Trophoblast cell (in vitro differentiated cells and primary cell): ENCODE measurements at regions not wholly inside any gene's neighbourhood (a gene's known extent, or its start where the extent isn't known, plus 50 kb on each side); places are given as distances from the start of the nearest gene placed in this dataset.

ENCODE experiments used
- DNase-seq, 2 donors: peaks; one replicate each; pipeline ENCODE4 v3.0.0-alpha.2; 2016
- H2AFZ ChIP-seq: 2 replicates; pipeline ENCODE4 v1.6.1; 2013; ENCODE audit warnings: low read length, moderate library complexity, mild to moderate bottlenecking; ENCODE audit not compliant: insufficient read depth, poor library complexity
- H2AK5ac ChIP-seq: 2 replicates; pipeline ENCODE4 v1.6.1; 2013; ENCODE audit warnings: mild to moderate bottlenecking, low read length
- H2BK120ac ChIP-seq: 2 replicates; pipeline ENCODE4 v1.6.1; 2013; ENCODE audit warnings: low read length, mild to moderate bottlenecking, moderate library complexity; ENCODE audit not compliant: insufficient read depth, poor library complexity
- H2BK12ac ChIP-seq: 2 replicates; pipeline ENCODE4 v1.6.1; 2013; ENCODE audit warnings: mild to moderate bottlenecking, low read length, moderate library complexity
- H2BK5ac ChIP-seq: 2 replicates; pipeline ENCODE4 v1.6.1; 2013; ENCODE audit warnings: low read length, low read depth, moderate library complexity, mild to moderate bottlenecking; ENCODE audit not compliant: poor library complexity
- H3K14ac ChIP-seq: 2 replicates; pipeline ENCODE4 v1.6.1; 2013; ENCODE audit warnings: mild to moderate bottlenecking, low read length
- H3K18ac ChIP-seq: 2 replicates; pipeline ENCODE4 v1.6.1; 2013; ENCODE audit warnings: mild to moderate bottlenecking, low read length
- H3K23ac ChIP-seq: 2 replicates; pipeline ENCODE4 v1.6.1; 2013; ENCODE audit warnings: low read length
- H3K27ac ChIP-seq: 2 replicates; pipeline ENCODE4 v1.5.1; 2013; ENCODE audit warnings: low read depth, mild to moderate bottlenecking, inconsistent platforms, low read length, moderate library complexity
- H3K27me3 ChIP-seq: 2 replicates; pipeline ENCODE4 v1.6.1; 2013; ENCODE audit warnings: inconsistent platforms, mild to moderate bottlenecking, low read length, moderate library complexity; ENCODE audit not compliant: insufficient read depth
- H3K36me3 ChIP-seq, 2 experiments: 1 replicate in 1 of 2; 2 replicates in 1 of 2; pipeline ENCODE4 v1.6.1; 2013; ENCODE audit warnings: low read length in 2 of 2, mild to moderate bottlenecking in 2 of 2, moderate library complexity in 1 of 2; ENCODE audit not compliant: insufficient read depth in 2 of 2, control insufficient read depth in 1 of 2
- H3K4ac ChIP-seq: 2 replicates; pipeline ENCODE4 v1.6.1; 2013; ENCODE audit warnings: low read depth, mild to moderate bottlenecking, low read length, moderate library complexity
- H3K4me1 ChIP-seq, 2 experiments: 1 replicate in 1 of 2; 2 replicates in 1 of 2; pipeline ENCODE4 v1.6.1; 2013; ENCODE audit warnings: low read length in 2 of 2, mild to moderate bottlenecking in 2 of 2, moderate library complexity in 1 of 2; ENCODE audit not compliant: insufficient read depth in 2 of 2, control insufficient read depth in 1 of 2
- H3K4me2 ChIP-seq: 2 replicates; pipeline ENCODE4 v1.6.1; 2013; ENCODE audit warnings: inconsistent platforms, mild to moderate bottlenecking, low read length, moderate library complexity
- H3K4me3 ChIP-seq: 2 replicates; pipeline ENCODE4 v1.5.1; 2013; ENCODE audit warnings: mild to moderate bottlenecking, low read depth, low read length, inconsistent platforms
- H3K79me1 ChIP-seq: one replicate; pipeline ENCODE4 v1.6.1; 2013; ENCODE audit warnings: low read length
- H3K79me2 ChIP-seq: 2 replicates; pipeline ENCODE4 v1.6.1; 2013; ENCODE audit warnings: low read length, mild to moderate bottlenecking; ENCODE audit not compliant: control insufficient read depth, insufficient read depth, poor library complexity
- H3K9ac ChIP-seq: 2 replicates; pipeline ENCODE4 v1.6.1; 2013; ENCODE audit warnings: mild to moderate bottlenecking, low read length
- H3K9me3 ChIP-seq: 2 replicates; pipeline ENCODE4 v1.6.1; 2013; ENCODE audit warnings: low read depth, mild to moderate bottlenecking, control low read depth, inconsistent platforms, low read length; ENCODE audit not compliant: insufficient read depth
- H4K12ac ChIP-seq: 2 replicates; pipeline ENCODE4 v1.6.1; 2013; ENCODE audit warnings: low read depth, mild to moderate bottlenecking, low read length, moderate library complexity
- H4K8ac ChIP-seq: 2 replicates; pipeline ENCODE4 v1.6.1; 2013; ENCODE audit warnings: low read depth, mild to moderate bottlenecking, low read length, moderate library complexity
- H4K91ac ChIP-seq: one replicate; pipeline ENCODE4 v1.6.1; 2013; ENCODE audit warnings: low read depth, mild to moderate bottlenecking, low read length, moderate library complexity
- WGBS: extraction: QIAGEN DNeasy Blood & Tissue Kit; methylation state at CpG from one replicate; pipeline ENCODE4 v1.1.7; 2013; ENCODE audit warnings: missing lambda C conversion rate; ENCODE audit not compliant: insufficient read length, insufficient coverage; ENCODE audit errors: extremely low coverage; 5-methylcytosine and 5-hydroxymethylcytosine counted together

- Histone ChIP-seq H3K4me3 (no peak overlapping the region), H3K9ac (no peak overlapping the region), H2BK120ac (no peak overlapping the region), H2BK5ac (no peak overlapping the region), H3K36me3 (no peaks in the 10 kb centered on the region), H3K4ac (no peak overlapping the region), H3K79me2 (no peaks in the 10 kb centered on the region), H3K23ac (no peak overlapping the region), H3K27ac (no peak overlapping the region), H2AFZ (no peak overlapping the region), H3K18ac (no peak overlapping the region), H3K4me1 (no peaks in the 10 kb centered on the region), H3K27me3 (no peaks in the 10 kb centered on the region), H2BK12ac (no peak overlapping the region), H4K8ac (no peak overlapping the region), H4K12ac (no peak overlapping the region), H3K14ac (no peak overlapping the region), H2AK5ac (no peak overlapping the region), H3K4me2 (no peak overlapping the region), H3K9me3 (no peaks in the 10 kb centered on the region), H3K79me1 (no peaks in the 10 kb centered on the region), H4K91ac (no peak overlapping the region)
- no peak for DNase-seq
- no CpG with 5 or more reads among the region's 3 CpGs for WGBS
Observed at GRCh38 chr2:196409376-196409775, 230.1 kb upstream of the CCDC150 start.

GRCh38 chr2:196410008-196410407, 229.5 kb upstream of the CCDC150 start:
- Histone ChIP-seq H3K23ac (no peak overlapping the region), H2AK5ac (no peak overlapping the region), H3K9me3 (no peaks in the 10 kb centered on the region), H3K36me3 (no peaks in the 10 kb centered on the region), H3K27ac (no peak overlapping the region), H3K4ac (no peak overlapping the region), H3K4me1 (no peaks in the 10 kb centered on the region), H3K4me3 (no peak overlapping the region), H3K4me2 (no peak overlapping the region), H2BK12ac (no peak overlapping the region), H2BK120ac (no peak overlapping the region), H4K8ac (no peak overlapping the region), H3K18ac (no peak overlapping the region), H3K79me1 (no peaks in the 10 kb centered on the region), H4K91ac (no peak overlapping the region), H3K79me2 (no peaks in the 10 kb centered on the region), H4K12ac (no peak overlapping the region), H2BK5ac (no peak overlapping the region), H2AFZ (no peak overlapping the region), H3K9ac (no peak overlapping the region), H3K27me3 (no peaks in the 10 kb centered on the region), H3K14ac (no peak overlapping the region)
- WGBS = no CpG with 5 or more reads among the region's 1 CpG
- no peak for DNase-seq

GRCh38 chr2:196413821-196414274, 225.7 kb upstream of the CCDC150 start:
- no peaks in the 10 kb centered on the region for H3K79me2 ChIP-seq
- no peak for DNase-seq
- no peaks in the 10 kb centered on the region for H3K27me3 ChIP-seq
- no CpG with 5 or more reads among the region's 6 CpGs for WGBS
- H3K4me2 ChIP-seq = no peak overlapping the region
- H3K23ac ChIP-seq = no peak overlapping the region
- no peak overlapping the region for H2BK120ac ChIP-seq
- no peaks in the 10 kb centered on the region for H3K9me3 ChIP-seq
- H2BK5ac ChIP-seq = no peak overlapping the region
- no peak overlapping the region for H2AK5ac ChIP-seq
- H3K4me1 ChIP-seq = no peaks in the 10 kb centered on the region
- H3K9ac ChIP-seq = no peak overlapping the region
- no peak overlapping the region for H4K12ac ChIP-seq
- no peak overlapping the region for H4K8ac ChIP-seq
- no peak overlapping the region for H4K91ac ChIP-seq
- H3K79me1 ChIP-seq = no peaks in the 10 kb centered on the region
- no peak overlapping the region for H3K27ac ChIP-seq
- no peaks in the 10 kb centered on the region for H3K36me3 ChIP-seq
- no peak overlapping the region for H3K14ac ChIP-seq
- no peak overlapping the region for H2AFZ ChIP-seq
- no peak overlapping the region for H3K4ac ChIP-seq
- H3K18ac ChIP-seq = no peak overlapping the region
- H2BK12ac ChIP-seq = no peak overlapping the region
- no peak overlapping the region for H3K4me3 ChIP-seq

GRCh38 chr2:196415384-196415783, 224.1 kb upstream of the CCDC150 start:
- no peak overlapping the region for H3K23ac ChIP-seq
- no peak overlapping the region for H2AFZ ChIP-seq
- H3K79me1 ChIP-seq = no peaks in the 10 kb centered on the region
- H4K8ac ChIP-seq = no peak overlapping the region
- H3K36me3 ChIP-seq = no peaks in the 10 kb centered on the region
- H2AK5ac ChIP-seq = no peak overlapping the region
- H3K4me1 ChIP-seq = no peaks in the 10 kb centered on the region
- H3K79me2 ChIP-seq = no peaks in the 10 kb centered on the region
- no peak overlapping the region for H3K4me2 ChIP-seq
- no peak overlapping the region for H3K4me3 ChIP-seq
- H3K27me3 ChIP-seq = no peaks in the 10 kb centered on the region
- H3K9me3 ChIP-seq = no peaks in the 10 kb centered on the region
- DNase-seq = no peak
- no peak overlapping the region for H4K12ac ChIP-seq
- H2BK12ac ChIP-seq = no peak overlapping the region
- H3K9ac ChIP-seq = no peak overlapping the region
- no peak overlapping the region for H3K18ac ChIP-seq
- no peak overlapping the region for H3K27ac ChIP-seq
- H2BK120ac ChIP-seq = no peak overlapping the region
- no peak overlapping the region for H2BK5ac ChIP-seq
- H3K14ac ChIP-seq = no peak overlapping the region
- no peak overlapping the region for H3K4ac ChIP-seq
- no peak overlapping the region for H4K91ac ChIP-seq
- WGBS = no CpG with 5 or more reads among the region's 5 CpGs
